Esophagus muscularis mucosa (tissue), 4 donors: ENCODE measurements at regions not wholly inside any gene's neighbourhood (a gene's known extent, or its start where the extent isn't known, plus 50 kb on each side); places are given as distances from the start of the nearest gene placed in this dataset.

Experiments
- EP300 ChIP-seq: sonication (generic); formaldehyde crosslinking; IDR thresholded peaks from one replicate; pipeline ENCODE4 v1.6.1; 2017; ENCODE audit warnings: antibody characterized with exemption
- POLR2A ChIP-seq: fragments of 450-650 bp; IDR thresholded peaks from one replicate; pipeline ENCODE4 v1.6.1; 2017; ENCODE audit warnings: antibody characterized with exemption, moderate library complexity, mild to moderate bottlenecking, low read depth
- POLR2AphosphoS5 ChIP-seq, 2 donors: sonication (generic); formaldehyde crosslinking; IDR thresholded peaks; one replicate each; pipeline ENCODE4 v1.6.1; 2017; ENCODE audit warnings: antibody characterized with exemption in 2 of 2
- TF ChIP-seq, protein P1 (sequence below), 3 experiments: fragments of 200-600 bp in 2 of 3; fragments of 450-650 bp in 1 of 3; sonication (generic) in 2 of 3; IDR thresholded peaks; one replicate each; pipeline ENCODE4 v1.5.1; 2017 to 2019; ENCODE audit warnings: antibody characterized with exemption in 3 of 3, mild to moderate bottlenecking in 2 of 3, moderate library complexity in 1 of 3

DNA sequence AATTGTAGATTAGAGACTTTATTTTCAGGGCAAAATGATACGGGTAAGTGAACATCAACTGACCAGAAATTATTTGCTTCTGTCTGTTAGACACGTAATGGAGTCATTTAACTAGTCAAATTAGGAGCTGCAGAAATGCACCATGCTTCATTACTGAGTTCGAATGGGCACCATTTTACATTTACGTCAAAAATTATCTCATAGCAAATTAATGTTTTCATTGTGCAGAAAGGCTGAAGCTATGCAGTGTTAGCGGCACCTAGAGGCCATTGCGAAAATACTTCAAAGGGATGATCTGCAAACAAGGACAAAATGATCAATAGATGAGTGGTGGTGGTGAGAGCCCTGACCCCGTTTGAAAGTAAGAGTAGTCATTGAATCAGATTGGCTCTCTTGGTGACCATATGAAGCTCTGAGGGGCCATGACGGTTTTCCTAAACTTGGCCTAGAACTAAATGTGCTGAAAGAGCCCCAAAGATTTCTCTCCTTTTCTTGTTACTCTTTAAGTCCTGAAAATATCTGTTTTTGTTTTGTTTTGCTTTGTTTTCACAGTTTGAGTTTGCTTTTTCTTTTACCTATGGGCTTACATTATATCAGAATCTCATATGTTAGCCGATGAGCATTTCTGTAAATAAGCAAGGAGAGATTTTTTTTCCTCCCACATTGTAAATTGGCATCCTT is 277.9 kb downstream of the ZNF536 start:
- TF ChIP-seq, protein P1, sequence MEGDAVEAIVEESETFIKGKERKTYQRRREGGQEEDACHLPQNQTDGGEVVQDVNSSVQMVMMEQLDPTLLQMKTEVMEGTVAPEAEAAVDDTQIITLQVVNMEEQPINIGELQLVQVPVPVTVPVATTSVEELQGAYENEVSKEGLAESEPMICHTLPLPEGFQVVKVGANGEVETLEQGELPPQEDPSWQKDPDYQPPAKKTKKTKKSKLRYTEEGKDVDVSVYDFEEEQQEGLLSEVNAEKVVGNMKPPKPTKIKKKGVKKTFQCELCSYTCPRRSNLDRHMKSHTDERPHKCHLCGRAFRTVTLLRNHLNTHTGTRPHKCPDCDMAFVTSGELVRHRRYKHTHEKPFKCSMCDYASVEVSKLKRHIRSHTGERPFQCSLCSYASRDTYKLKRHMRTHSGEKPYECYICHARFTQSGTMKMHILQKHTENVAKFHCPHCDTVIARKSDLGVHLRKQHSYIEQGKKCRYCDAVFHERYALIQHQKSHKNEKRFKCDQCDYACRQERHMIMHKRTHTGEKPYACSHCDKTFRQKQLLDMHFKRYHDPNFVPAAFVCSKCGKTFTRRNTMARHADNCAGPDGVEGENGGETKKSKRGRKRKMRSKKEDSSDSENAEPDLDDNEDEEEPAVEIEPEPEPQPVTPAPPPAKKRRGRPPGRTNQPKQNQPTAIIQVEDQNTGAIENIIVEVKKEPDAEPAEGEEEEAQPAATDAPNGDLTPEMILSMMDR (IDR thresholded peaks at IDR 0.05): peak; percentile 46 to 72 (median 59)
- TF ChIP-seq POLR2AphosphoS5 (IDR thresholded peaks at IDR 0.05) (no peak), POLR2A (no peak), EP300 (no peak)
